ENCODE measurements at regions not wholly inside any gene's neighbourhood (a gene's known extent, or its start where the extent isn't known, plus 50 kb on each side); places are given as distances from the start of the nearest gene placed in this dataset.
"Not testable (repeated sequence)": the region's sequence is repeated elsewhere in the genome, so short reads cannot be mapped to it uniquely, and the experiment has no call there.

GRCh38 chr9:720239-720881 is 121.1 kb upstream of the DMRT1 start:
- ATAC-seq (no peak), DNase-seq (ENCODE audit: low spot score in 2 of 2) (no peak)
- Mint-ChIP-seq H3K27ac (no peak overlapping the region), H3K36me3 (no peaks in the 10 kb centered on the region), H3K9me3 (no peaks in the 10 kb centered on the region)

DNA sequence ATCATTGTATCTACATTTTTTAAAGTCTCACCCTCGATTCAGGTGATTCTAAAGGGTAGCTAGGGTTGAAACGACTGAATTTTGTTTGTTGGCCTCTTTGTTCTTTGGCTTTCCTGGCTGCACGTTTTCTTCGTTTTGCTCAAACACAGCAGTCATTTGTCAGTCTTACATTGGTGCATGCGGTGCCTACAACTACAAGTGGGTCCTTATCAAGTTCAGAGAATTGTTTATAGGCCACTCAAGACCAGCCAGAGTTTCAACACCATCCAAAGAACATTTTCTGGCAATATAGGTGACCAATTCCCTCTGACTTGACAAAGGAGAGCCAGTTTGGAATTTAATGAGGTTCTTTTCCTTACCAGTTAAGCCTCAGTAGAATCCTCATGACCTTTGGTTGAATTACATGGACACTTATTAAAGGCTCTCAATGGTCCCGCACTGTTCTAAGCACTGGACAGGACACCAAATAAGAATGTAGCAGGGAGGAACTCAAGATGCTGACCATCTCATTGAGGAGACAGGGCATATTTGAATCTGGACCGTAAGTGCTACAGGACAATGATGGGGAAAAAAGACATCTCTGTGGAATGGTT is 119.0 kb upstream of the DMRT1 start:
- ATAC-seq (no peak), DNase-seq (ENCODE audit: low spot score in 2 of 2) (no peak)
- Mint-ChIP-seq H3K9me3 (no peaks in the 10 kb centered on the region), H3K27ac (no peak overlapping the region), H3K36me3 (no peaks in the 10 kb centered on the region)

- not testable (repeated sequence) for H3K36me3 Mint-ChIP-seq; DNase-seq (ENCODE audit: low spot score in 2 of 2); H3K27ac Mint-ChIP-seq; ATAC-seq; H3K9me3 Mint-ChIP-seq
Measured at GRCh38 chr9:724461-724860, 117.0 kb upstream of the DMRT1 start.

DNA sequence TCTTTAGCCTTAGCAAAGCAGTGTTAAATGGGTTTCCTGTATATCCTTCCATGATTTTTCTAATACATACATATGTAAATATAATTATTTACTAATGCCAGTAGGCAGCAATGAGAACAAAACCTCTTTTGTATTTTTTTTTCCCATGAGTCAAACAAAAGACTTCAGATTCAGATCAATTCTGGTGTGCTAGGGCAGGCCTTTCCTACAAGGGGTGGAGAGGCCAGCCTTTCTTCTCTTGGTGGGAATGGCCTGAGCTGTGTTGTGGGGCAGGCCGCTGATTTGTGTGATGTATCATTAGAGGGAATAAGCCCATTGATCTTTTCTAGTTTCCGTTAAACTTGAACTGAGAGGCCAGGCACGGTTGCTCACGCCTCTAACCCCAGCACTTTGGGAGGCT is 115.5 kb upstream of the DMRT1 start:
- Mint-ChIP-seq H3K9me3 (no peaks in the 10 kb centered on the region), H3K27ac (no peak overlapping the region), H3K36me3 (no peaks in the 10 kb centered on the region)
- no peak for ATAC-seq
- no peak for DNase-seq (ENCODE audit: low spot score in 2 of 2)

DNA sequence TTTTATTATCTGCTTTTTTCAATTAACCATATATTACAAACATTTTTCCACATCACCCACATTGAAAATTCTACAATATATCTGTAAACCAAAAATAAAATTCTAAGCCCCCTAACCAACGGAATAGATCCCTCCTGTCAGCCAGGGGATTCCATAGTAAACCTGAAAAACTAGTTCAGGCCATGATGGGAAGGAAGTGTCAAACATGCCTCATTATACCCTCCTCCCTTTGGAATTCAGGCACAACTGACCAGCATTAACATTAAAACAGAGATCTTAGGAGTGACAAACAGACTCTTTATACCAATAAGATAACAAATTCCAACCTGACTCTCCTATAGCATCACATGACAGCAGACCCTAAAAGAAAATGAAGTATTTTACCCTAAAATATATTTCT is 113.7 kb upstream of the DMRT1 start:
- Mint-ChIP-seq H3K36me3 (no peaks in the 10 kb centered on the region), H3K9me3 (no peaks in the 10 kb centered on the region), H3K27ac (no peak overlapping the region)
- ATAC-seq, result no peak
- no peak for DNase-seq (ENCODE audit: low spot score in 2 of 2)

DNA sequence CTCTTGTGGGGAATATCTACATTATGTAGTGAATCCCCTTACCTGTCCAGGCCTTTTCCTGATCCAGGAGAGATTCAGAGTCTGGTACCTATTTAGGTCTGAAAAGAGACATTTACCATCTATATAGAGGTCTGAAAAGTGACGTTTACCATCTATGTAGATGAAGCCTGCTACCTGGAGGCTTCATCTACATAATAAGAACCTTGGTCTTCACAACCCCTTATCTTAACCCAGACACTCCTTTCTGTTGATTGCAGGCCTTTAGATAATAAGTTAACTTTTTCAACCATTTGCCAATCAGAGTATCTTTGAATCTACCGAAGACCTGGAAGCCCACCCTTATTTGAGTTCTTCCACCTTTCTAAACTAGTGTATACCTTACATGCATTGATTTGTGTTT is 113.0 kb upstream of the DMRT1 start:
- DNase-seq (ENCODE audit: low spot score in 2 of 2) (no peak), ATAC-seq (no peak)
- H3K36me3 Mint-ChIP-seq, result no peaks in the 10 kb centered on the region
- H3K27ac Mint-ChIP-seq, result no peak overlapping the region
- no peaks in the 10 kb centered on the region for H3K9me3 Mint-ChIP-seq

DNA sequence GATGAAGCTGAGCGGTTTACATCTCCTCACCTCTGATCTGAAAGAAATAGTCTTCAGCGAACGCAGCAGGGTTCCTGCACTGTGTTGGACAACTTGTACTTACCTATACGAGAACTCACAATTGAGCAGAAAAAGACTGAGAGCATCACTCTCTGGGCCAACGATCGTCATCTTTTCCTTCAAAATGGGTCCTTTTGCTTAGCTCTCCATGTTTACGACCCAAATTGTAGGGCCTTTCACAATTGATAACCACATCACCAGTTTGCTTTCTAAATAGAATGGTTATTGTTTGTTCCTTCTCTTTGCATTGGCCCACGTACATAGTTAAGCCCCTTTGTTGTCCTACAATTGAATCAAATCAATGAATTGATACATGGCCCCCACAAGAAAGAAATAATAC is 110.0 kb upstream of the DMRT1 start:
- DNase-seq (ENCODE audit: low spot score in 2 of 2), result no peak
- no peak overlapping the region for H3K27ac Mint-ChIP-seq
- ATAC-seq, result no peak
- H3K9me3 Mint-ChIP-seq, result no peaks in the 10 kb centered on the region
- H3K36me3 Mint-ChIP-seq, result no peaks in the 10 kb centered on the region

GRCh38 chr9:734831-735511 is 106.5 kb upstream of the DMRT1 start:
- Mint-ChIP-seq H3K27ac (no peak overlapping the region), H3K9me3 (no peaks in the 10 kb centered on the region), H3K36me3 (no peaks in the 10 kb centered on the region)
- no peak for ATAC-seq
- no peak for DNase-seq (ENCODE audit: low spot score in 2 of 2)

- no peak for ATAC-seq
- Mint-ChIP-seq H3K27ac (no peak overlapping the region), H3K36me3 (peaks cover 0 to 7% of the 10 kb centered on the region in 2 donors), H3K9me3 (no peaks in the 10 kb centered on the region)
- DNase-seq (ENCODE audit: low spot score in 2 of 2), result no peak
Measured at GRCh38 chr9:737400-738120, 103.9 kb upstream of the DMRT1 start.

- DNase-seq (ENCODE audit: low spot score in 2 of 2) (no peak), ATAC-seq (no peak)
- Mint-ChIP-seq H3K36me3 (peaks cover 0 to 7% of the 10 kb centered on the region in 2 donors), H3K27ac (no peak overlapping the region), H3K9me3 (no peaks in the 10 kb centered on the region)
Measured at GRCh38 chr9:738209-738915, 103.1 kb upstream of the DMRT1 start.

GRCh38 chr9:739362-739761 is 102.1 kb upstream of the DMRT1 start:
- DNase-seq (ENCODE audit: low spot score in 2 of 2), result no peak
- no peaks in the 10 kb centered on the region for H3K9me3 Mint-ChIP-seq
- no peak for ATAC-seq
- peaks cover 0 to 7% of the 10 kb centered on the region in 2 donors for H3K36me3 Mint-ChIP-seq
- H3K27ac Mint-ChIP-seq, result peak overlapping the region in 1 of 2 donors; percentile 12

- no peak for DNase-seq (ENCODE audit: low spot score in 2 of 2)
- Mint-ChIP-seq H3K9me3 (no peaks in the 10 kb centered on the region), H3K27ac (no peak overlapping the region), H3K36me3 (peaks cover 0 to 7% of the 10 kb centered on the region in 2 donors)
- ATAC-seq, result no peak
Measured at GRCh38 chr9:740221-740620, 101.3 kb upstream of the DMRT1 start.

- peaks cover 0 to 7% of the 10 kb centered on the region in 2 donors for H3K36me3 Mint-ChIP-seq
- no peak for ATAC-seq
- H3K9me3 Mint-ChIP-seq, result no peaks in the 10 kb centered on the region
- DNase-seq (ENCODE audit: low spot score in 2 of 2), result no peak
- no peak overlapping the region for H3K27ac Mint-ChIP-seq
Measured at GRCh38 chr9:742104-742503, 99.4 kb upstream of the DMRT1 start.

- Mint-ChIP-seq H3K27ac (no peak overlapping the region), H3K36me3 (peaks cover 0 to 7% of the 10 kb centered on the region in 2 donors), H3K9me3 (no peaks in the 10 kb centered on the region)
- DNase-seq (ENCODE audit: low spot score in 2 of 2) (no peak), ATAC-seq (no peak)
Measured at GRCh38 chr9:742914-743589, 98.4 kb upstream of the DMRT1 start.

DNA sequence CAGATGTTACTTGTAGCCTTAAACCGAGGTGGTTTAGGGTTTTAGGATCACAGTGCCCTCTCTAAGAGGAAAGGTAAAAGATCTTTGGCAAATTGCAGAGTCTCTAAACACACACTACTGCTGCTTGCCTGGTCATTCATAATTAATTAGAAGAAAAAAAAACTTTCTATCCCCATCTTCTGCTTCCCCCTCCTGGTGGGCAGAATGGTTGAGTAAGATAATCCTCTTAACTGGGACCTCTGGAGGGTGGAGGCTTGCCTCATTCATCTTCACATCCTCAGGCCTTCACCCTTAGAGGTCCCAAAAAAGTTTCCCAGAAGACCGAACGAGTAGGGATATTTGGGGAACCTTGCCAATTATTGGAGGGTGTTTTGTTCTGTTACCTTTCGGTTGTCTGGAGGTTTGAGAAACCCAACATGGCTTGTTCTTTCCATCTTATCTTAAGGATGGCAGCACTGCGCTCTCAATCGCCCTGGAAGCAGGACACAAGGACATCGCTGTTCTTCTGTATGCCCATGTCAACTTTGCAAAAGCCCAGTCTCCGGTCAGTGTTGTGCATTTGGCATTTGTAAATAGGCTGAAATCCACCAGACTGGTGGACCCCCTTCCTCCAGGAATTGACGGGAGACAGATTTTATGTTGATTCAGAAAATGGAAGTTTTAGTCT is 97.3 kb upstream of the DMRT1 start:
- ATAC-seq, result no peak
- no peak overlapping the region for H3K27ac Mint-ChIP-seq
- H3K9me3 Mint-ChIP-seq, result no peaks in the 10 kb centered on the region
- H3K36me3 Mint-ChIP-seq, result peaks cover 0 to 7% of the 10 kb centered on the region in 2 donors
- no peak for DNase-seq (ENCODE audit: low spot score in 2 of 2)

All from activated naive CD4-positive, alpha-beta T cell treated with anti-CD3 and anti-CD28 coated beads, Interleukin-2, amount 50 U/mL, for 72 hours (primary cell).